ENCODE measurements at regions not wholly inside any gene's neighbourhood (a gene's known extent, or its start where the extent isn't known, plus 50 kb on each side); places are given as distances from the start of the nearest gene placed in this dataset.
A peak's percentile ranks its signal among the peaks of the same experiment; 100 is the strongest.

- no TSS peak for BruUV-seq (replicated peaks)
- H3K4me3 ChIP-seq (ENCODE audit: low read depth, low read length, poor library complexity, severe bottlenecking), result no peak overlapping the region
These were observed 1110.6 kb upstream of the ACVR2A start for GRCh38 chr2:146734042-146734820.

GRCh38 chr2:146730882-146731281 is 1113.9 kb upstream of the ACVR2A start:
- ChIA-PET POLR2A (ENCODE audit: low non-redundant PET) (no interaction called here), CTCF (no interaction called here)
- no TSS peak for BruUV-seq (replicated peaks)
- DNase-seq (ENCODE audit: low spot score), result no peak
- H3K27me3 ChIP-seq (replicated peaks; ENCODE audit: insufficient read depth, low read depth, low read length, poor library complexity), result no peaks in the 10 kb centered on the region
- no peak for TF ChIP-seq CTCF (conservative IDR thresholded peaks at IDR 0.05; ENCODE audit: low read depth, low read length)
- TF ChIP-seq EZH2 (IDR thresholded peaks at IDR 0.05; ENCODE audit: borderline replicate concordance, low read depth, low read length, poor library complexity, severe bottlenecking), result no peak
- intact Hi-C loops (cut with micrococcal nuclease; ENCODE audit: unreplicated experiment), result loop anchor here (5.0 to 10.0 kb wide), 5 partner anchors 196 to 1474 kb away; no protein-coding TSS in a partner anchor
- no peak overlapping the region for H3K27ac ChIP-seq (ENCODE audit: low read depth, low read length, poor library complexity, severe bottlenecking)
- no peak overlapping the region for H3K4me3 ChIP-seq (ENCODE audit: low read depth, low read length, poor library complexity, severe bottlenecking)
- no peaks in the 10 kb centered on the region for H3K4me1 ChIP-seq (ENCODE audit: insufficient read depth, low read length, poor library complexity, severe bottlenecking)
- H3K36me3 ChIP-seq (ENCODE audit: insufficient read depth, low read length, poor library complexity, severe bottlenecking), result no peaks in the 10 kb centered on the region
- no peaks in the 10 kb centered on the region for H3K9me3 ChIP-seq (ENCODE audit: low read depth, low read length, poor library complexity, severe bottlenecking)

More at GRCh38 chr2:146734042-146734820, 1110.6 kb upstream of the ACVR2A start:
- no peak overlapping the region for H3K27ac ChIP-seq (ENCODE audit: low read depth, low read length, poor library complexity, severe bottlenecking)
- DNase-seq (ENCODE audit: low spot score), result peak; percentile 81
- no peaks in the 10 kb centered on the region for H3K27me3 ChIP-seq (replicated peaks; ENCODE audit: insufficient read depth, low read depth, low read length, poor library complexity)
- no peak for TF ChIP-seq EZH2 (IDR thresholded peaks at IDR 0.05; ENCODE audit: borderline replicate concordance, low read depth, low read length, poor library complexity, severe bottlenecking)
- peak; percentile 78 for TF ChIP-seq CTCF (conservative IDR thresholded peaks at IDR 0.05; ENCODE audit: low read depth, low read length)
- no peaks in the 10 kb centered on the region for H3K9me3 ChIP-seq (ENCODE audit: low read depth, low read length, poor library complexity, severe bottlenecking)
- intact Hi-C loops (cut with micrococcal nuclease; ENCODE audit: unreplicated experiment), result loop anchor here (2.0 to 10.0 kb wide), 6 partner anchors 193 to 1471 kb away; no protein-coding TSS in a partner anchor
- POLR2A ChIA-PET (ENCODE audit: low non-redundant PET), result no interaction called here
- CTCF ChIA-PET, result interaction anchor here (0.5 to 1.1 kb wide), 6 partner anchors 137 to 1792 kb away, joined by 3 to 4 read pairs (median 3); no protein-coding TSS in a partner anchor
- H3K36me3 ChIP-seq (ENCODE audit: insufficient read depth, low read length, poor library complexity, severe bottlenecking), result no peaks in the 10 kb centered on the region
- H3K4me1 ChIP-seq (ENCODE audit: insufficient read depth, low read length, poor library complexity, severe bottlenecking), result no peaks in the 10 kb centered on the region

- Histone ChIP-seq H3K36me3 (ENCODE audit: insufficient read depth, low read length, poor library complexity, severe bottlenecking) (no peaks in the 10 kb centered on the region), H3K27ac (ENCODE audit: low read depth, low read length, poor library complexity, severe bottlenecking) (no peak overlapping the region), H3K9me3 (ENCODE audit: low read depth, low read length, poor library complexity, severe bottlenecking) (no peaks in the 10 kb centered on the region), H3K4me3 (ENCODE audit: low read depth, low read length, poor library complexity, severe bottlenecking) (no peak overlapping the region), H3K27me3 (replicated peaks; ENCODE audit: insufficient read depth, low read depth, low read length, poor library complexity) (no peaks in the 10 kb centered on the region), H3K4me1 (ENCODE audit: insufficient read depth, low read length, poor library complexity, severe bottlenecking) (no peaks in the 10 kb centered on the region)
- ChIA-PET CTCF (no interaction called here), POLR2A (ENCODE audit: low non-redundant PET) (no interaction called here)
- TF ChIP-seq CTCF (conservative IDR thresholded peaks at IDR 0.05; ENCODE audit: low read depth, low read length) (no peak), EZH2 (IDR thresholded peaks at IDR 0.05; ENCODE audit: borderline replicate concordance, low read depth, low read length, poor library complexity, severe bottlenecking) (no peak)
- DNase-seq (ENCODE audit: low spot score), result no peak
- intact Hi-C loops (cut with micrococcal nuclease; ENCODE audit: unreplicated experiment), result no loop called here
- no TSS peak for BruUV-seq (replicated peaks)
These were observed 1123.3 kb upstream of the ACVR2A start for GRCh38 chr2:146721486-146721885.
